Peyer's patch (tissue), 4 donors: ENCODE measurements at regions not wholly inside any gene's neighbourhood (a gene's known extent, or its start where the extent isn't known, plus 50 kb on each side); places are given as distances from the start of the nearest gene placed in this dataset.

Experiments
- CTCF ChIP-seq, 6 experiments: fragments of 450-650 bp in 4 of 6; fragments of 200-600 bp in 2 of 6; sonication (generic) in 1 of 6; IDR thresholded peaks; one replicate each; pipeline ENCODE4 v1.5.1; 2017 to 2019; ENCODE audit warnings: antibody characterized with exemption in 6 of 6, mild to moderate bottlenecking in 3 of 6, moderate library complexity in 1 of 6
- POLR2A ChIP-seq, 2 donors: fragments of 450-650 bp; IDR thresholded peaks; one replicate each; pipeline ENCODE4 v1.5.1; 2017; ENCODE audit warnings: antibody characterized with exemption in 2 of 2, mild to moderate bottlenecking in 2 of 2, moderate library complexity in 2 of 2

GRCh38 chr14:46137786-46138185 is 513.8 kb downstream of the RPL10L start:
- TF ChIP-seq CTCF (IDR thresholded peaks at IDR 0.05) (no peak), POLR2A (IDR thresholded peaks at IDR 0.05) (no peak)
